HUES48 (cell line): ENCODE measurements at regions not wholly inside any gene's neighbourhood (a gene's known extent, or its start where the extent isn't known, plus 50 kb on each side); places are given as distances from the start of the nearest gene placed in this dataset.

Experiments
- H3K27ac ChIP-seq: one replicate; pipeline ENCODE4 v1.7.0; 2013; ENCODE audit warnings: low read depth, low read length, inconsistent platforms
- H3K27me3 ChIP-seq: 2 replicates; pipeline ENCODE4 v1.6.1; 2013; ENCODE audit warnings: mild to moderate bottlenecking, low read length; ENCODE audit not compliant: control insufficient read depth, insufficient read depth
- H3K36me3 ChIP-seq: 2 replicates; pipeline ENCODE4 v1.6.1; 2013; ENCODE audit warnings: low read length; ENCODE audit not compliant: control insufficient read depth, insufficient read depth
- H3K4me1 ChIP-seq: 2 replicates; pipeline ENCODE4 v1.6.1; 2013; ENCODE audit warnings: mild to moderate bottlenecking, low read length; ENCODE audit not compliant: control insufficient read depth, insufficient read depth
- H3K4me3 ChIP-seq: 2 replicates; pipeline ENCODE4 v1.5.1; 2013; ENCODE audit warnings: mild to moderate bottlenecking, low read depth, low read length
- H3K9ac ChIP-seq: 2 replicates; pipeline ENCODE4 v1.6.1; 2013; ENCODE audit warnings: mild to moderate bottlenecking, low read depth, low read length, moderate library complexity
- H3K9me3 ChIP-seq: 2 replicates; pipeline ENCODE4 v1.6.1; 2013; ENCODE audit warnings: low read length; ENCODE audit not compliant: control insufficient read depth, insufficient read depth

DNA sequence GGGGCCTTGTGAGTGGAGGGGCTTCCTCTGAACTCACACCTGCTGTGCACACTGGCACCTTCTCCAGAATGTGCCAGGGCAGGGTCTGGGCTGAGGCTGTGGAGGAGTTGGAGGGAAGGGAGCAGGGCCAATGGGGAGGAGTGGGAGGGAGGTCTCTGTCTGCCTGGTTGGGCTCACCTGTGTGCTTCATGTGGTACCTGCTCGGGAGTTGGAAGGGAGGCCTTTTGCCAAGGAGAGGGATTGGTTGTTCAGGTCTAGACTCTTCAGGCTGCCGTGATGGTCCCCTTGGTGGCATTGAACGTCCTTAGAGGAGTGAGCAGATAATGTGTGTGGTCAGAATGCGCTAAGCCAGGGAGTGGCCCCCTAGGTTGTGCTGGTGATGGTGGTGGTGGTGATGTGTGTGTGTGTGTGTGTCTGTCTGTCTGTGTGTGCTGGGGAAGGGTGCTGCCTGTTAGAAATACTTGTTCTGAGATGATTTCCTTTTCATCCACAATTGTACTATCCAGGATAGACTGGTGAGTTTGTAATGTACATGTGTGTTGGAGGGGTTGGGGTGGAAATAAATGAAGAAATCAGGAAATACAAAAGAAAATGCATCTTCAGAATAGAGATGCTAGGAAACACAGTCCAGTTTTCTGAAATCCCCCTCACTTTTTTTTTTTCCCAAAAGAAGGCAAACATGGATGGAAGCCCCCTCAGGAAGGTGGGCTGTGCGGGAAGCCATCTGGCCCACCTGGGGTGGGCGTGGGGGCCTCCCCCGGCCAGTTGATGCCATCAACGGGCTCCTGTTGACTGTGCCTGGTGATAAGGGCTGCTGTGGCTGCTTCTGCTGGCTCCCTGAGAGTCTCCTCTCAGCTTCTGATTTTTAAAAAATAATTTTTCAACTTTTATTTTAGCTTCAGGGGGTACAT lies 140.5 kb upstream of the ZNF536 start:
- H3K27me3 ChIP-seq = peaks cover 53% of the 10 kb centered on the region
- H3K9me3 ChIP-seq = no peaks in the 10 kb centered on the region
- H3K27ac ChIP-seq = no peak overlapping the region
- H3K9ac ChIP-seq = no peak overlapping the region
- no peaks in the 10 kb centered on the region for H3K36me3 ChIP-seq
- H3K4me3 ChIP-seq = no peak overlapping the region
- H3K4me1 ChIP-seq = peaks cover 21% of the 10 kb centered on the region

DNA sequence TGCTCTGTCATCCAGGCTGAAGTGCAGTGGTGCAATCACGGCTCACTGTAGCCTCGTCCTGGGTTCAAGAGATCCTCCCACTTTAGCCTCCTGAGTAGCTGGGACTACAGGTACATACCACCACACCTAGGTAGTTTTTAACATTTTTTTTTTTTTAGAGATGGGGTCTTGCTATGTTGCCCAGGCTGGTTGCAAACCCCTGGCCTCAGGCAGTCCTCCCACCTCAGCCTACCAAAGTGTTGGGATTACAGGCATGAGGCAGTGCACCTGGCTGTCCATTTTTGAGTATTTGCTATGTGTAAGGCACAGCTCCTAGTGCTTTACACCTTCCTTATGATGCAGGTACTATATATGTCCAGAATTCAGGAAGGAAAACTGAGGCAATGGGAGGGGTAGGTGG lies 138.8 kb upstream of the ZNF536 start:
- no peaks in the 10 kb centered on the region for H3K36me3 ChIP-seq
- no peaks in the 10 kb centered on the region for H3K9me3 ChIP-seq
- H3K4me3 ChIP-seq = no peak overlapping the region
- H3K27ac ChIP-seq = no peak overlapping the region
- H3K4me1 ChIP-seq = peaks cover 15% of the 10 kb centered on the region
- peaks cover 37% of the 10 kb centered on the region for H3K27me3 ChIP-seq
- H3K9ac ChIP-seq = no peak overlapping the region

DNA sequence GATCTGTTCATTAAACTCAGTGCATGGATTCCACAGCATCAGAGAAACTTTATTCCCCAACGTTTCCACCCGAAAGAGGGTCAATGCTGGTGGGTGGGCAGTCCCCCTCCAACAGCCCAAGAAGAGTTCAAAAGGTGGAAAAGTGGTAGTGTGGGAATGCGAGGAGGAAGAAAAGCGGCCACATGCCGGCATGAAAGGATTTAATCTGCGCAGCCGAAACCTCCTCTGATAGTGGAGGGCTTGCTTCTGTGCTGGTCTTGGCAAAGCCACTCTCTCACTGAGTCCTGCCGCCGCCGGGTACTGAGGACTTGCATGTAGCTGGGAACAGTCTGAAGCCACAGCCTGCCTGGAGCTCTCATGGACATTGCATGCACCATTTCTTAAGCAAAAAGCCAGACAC lies 136.2 kb upstream of the ZNF536 start:
- H3K27me3 ChIP-seq = peaks cover 11% of the 10 kb centered on the region
- H3K27ac ChIP-seq = no peak overlapping the region
- H3K4me1 ChIP-seq = 0 out of 2 replicates have a peak, but pooled peaks cover 6% of the 10 kb centered on the region
- no peak overlapping the region for H3K9ac ChIP-seq
- H3K4me3 ChIP-seq = no peak overlapping the region
- no peaks in the 10 kb centered on the region for H3K9me3 ChIP-seq
- no peaks in the 10 kb centered on the region for H3K36me3 ChIP-seq

- Histone ChIP-seq H3K4me3 (no peak overlapping the region), H3K9ac (no peak overlapping the region), H3K36me3 (no peaks in the 10 kb centered on the region), H3K4me1 (0 out of 2 replicates have a peak, but pooled peaks cover 6% of the 10 kb centered on the region), H3K27me3 (peaks cover 5% of the 10 kb centered on the region), H3K27ac (no peak overlapping the region), H3K9me3 (no peaks in the 10 kb centered on the region)
These were observed 135.6 kb upstream of the ZNF536 start for GRCh38 chr19:30236587-30236986.

- no peaks in the 10 kb centered on the region for H3K9me3 ChIP-seq
- H3K36me3 ChIP-seq = no peaks in the 10 kb centered on the region
- no peak overlapping the region for H3K27ac ChIP-seq
- H3K4me3 ChIP-seq = no peak overlapping the region
- 0 out of 2 replicates have a peak, but pooled peaks cover 6% of the 10 kb centered on the region for H3K4me1 ChIP-seq
- H3K27me3 ChIP-seq = no peaks in the 10 kb centered on the region
- no peak overlapping the region for H3K9ac ChIP-seq
These were observed 135.0 kb upstream of the ZNF536 start for GRCh38 chr19:30237140-30237539.

- Histone ChIP-seq H3K27ac (no peak overlapping the region), H3K27me3 (no peaks in the 10 kb centered on the region), H3K4me3 (no peak overlapping the region), H3K9ac (no peak overlapping the region), H3K4me1 (0 out of 2 replicates have a peak, but pooled peaks cover 6% of the 10 kb centered on the region), H3K36me3 (no peaks in the 10 kb centered on the region), H3K9me3 (no peaks in the 10 kb centered on the region)
These were observed 131.1 kb upstream of the ZNF536 start for GRCh38 chr19:30240904-30241695.

DNA sequence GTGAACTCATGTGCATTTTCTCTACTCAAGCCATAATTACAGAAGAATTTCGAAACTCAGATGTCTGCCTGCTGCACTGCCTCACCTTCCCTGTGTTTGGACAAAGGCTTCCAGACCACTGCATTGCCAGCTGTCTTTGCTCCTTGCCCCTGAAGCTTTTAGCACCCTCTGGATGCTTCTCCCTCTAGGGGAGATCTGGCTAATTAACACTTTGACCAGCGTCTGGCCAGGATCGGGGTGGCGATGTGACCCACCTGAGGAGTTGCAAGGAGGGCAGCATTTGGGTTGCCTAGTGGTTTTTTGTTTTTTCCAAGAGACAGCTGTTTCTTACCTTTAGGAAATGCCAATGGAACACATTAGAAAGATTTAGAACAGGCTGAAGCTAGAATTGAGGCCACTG lies 127.7 kb upstream of the ZNF536 start:
- Histone ChIP-seq H3K27ac (no peak overlapping the region), H3K4me3 (no peak overlapping the region), H3K27me3 (no peaks in the 10 kb centered on the region), H3K4me1 (0 out of 2 replicates have a peak, but pooled peaks cover 3% of the 10 kb centered on the region), H3K36me3 (no peaks in the 10 kb centered on the region), H3K9me3 (no peaks in the 10 kb centered on the region), H3K9ac (no peak overlapping the region)

DNA sequence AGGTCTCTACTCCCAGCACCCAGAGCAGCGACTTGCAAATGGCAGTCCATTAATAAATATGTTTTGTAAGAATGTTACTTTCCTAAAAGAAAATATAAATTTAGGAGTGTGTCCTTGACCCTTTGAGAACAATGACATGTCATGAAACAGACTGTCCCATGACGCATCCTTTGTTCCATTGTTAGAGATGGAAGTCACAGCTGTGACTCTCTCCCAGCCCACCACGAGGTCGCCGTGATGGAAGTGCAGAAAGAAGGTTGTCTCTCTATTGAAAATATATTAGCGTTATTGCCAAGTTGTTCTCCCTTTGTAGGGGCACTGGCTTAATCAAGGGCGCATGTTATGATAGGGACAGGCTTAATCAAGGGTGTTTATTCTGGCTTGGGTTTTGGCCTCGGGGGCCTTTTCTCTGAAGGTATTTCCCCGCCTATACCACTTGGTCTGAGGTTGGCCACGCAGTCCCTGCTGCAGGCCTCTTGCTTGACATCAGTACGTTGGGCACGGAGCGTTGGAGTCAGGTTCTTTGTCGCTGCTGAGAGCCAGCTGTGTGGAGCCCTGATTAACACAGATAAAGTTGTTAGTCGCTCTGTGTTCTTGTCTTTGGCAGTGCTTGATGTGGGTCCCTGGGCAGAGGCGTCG lies 126.7 kb upstream of the ZNF536 start:
- H3K27ac ChIP-seq = no peak overlapping the region
- H3K4me3 ChIP-seq = no peak overlapping the region

GRCh38 chr19:30249911-30250310 lies 122.3 kb upstream of the ZNF536 start:
- H3K9me3 ChIP-seq = no peaks in the 10 kb centered on the region
- peaks cover 14% of the 10 kb centered on the region; the same call in 1 of the 2 replicates for H3K4me1 ChIP-seq
- H3K36me3 ChIP-seq = no peaks in the 10 kb centered on the region
- no peak overlapping the region for H3K4me3 ChIP-seq
- no peaks in the 10 kb centered on the region for H3K27me3 ChIP-seq
- H3K9ac ChIP-seq = no peak overlapping the region
- no peak overlapping the region for H3K27ac ChIP-seq

More for the DNA sequence above, 126.7 kb upstream of the ZNF536 start:
- no peaks in the 10 kb centered on the region for H3K9me3 ChIP-seq
- H3K4me1 ChIP-seq = 0 out of 2 replicates have a peak, but pooled peaks cover 5% of the 10 kb centered on the region
- H3K9ac ChIP-seq = no peak overlapping the region
- H3K36me3 ChIP-seq = no peaks in the 10 kb centered on the region
- no peaks in the 10 kb centered on the region for H3K27me3 ChIP-seq

DNA sequence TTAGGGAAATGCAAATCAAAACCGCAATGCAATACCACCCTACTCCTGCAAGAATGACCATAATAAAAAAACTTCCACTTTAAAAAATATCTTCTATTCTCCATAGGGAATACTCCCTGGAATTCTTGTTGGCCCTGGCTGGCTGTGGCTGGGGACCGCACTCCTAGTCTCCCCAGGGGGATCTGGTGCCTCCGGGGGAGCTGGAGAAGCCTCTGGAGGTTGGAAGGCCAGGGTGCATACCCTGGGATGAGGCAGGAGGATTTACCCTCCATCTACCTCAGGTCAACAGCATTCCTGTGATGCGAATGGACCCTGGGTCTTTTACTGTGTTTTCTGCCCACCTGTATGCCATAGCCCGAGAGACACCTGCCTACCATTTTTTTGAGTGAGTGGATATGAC lies 120.0 kb upstream of the ZNF536 start:
- H3K4me1 ChIP-seq = peaks cover 32% of the 10 kb centered on the region

More for the DNA sequence above, 120.0 kb upstream of the ZNF536 start:
- Histone ChIP-seq H3K27ac (no peak overlapping the region), H3K9ac (no peak overlapping the region), H3K9me3 (no peaks in the 10 kb centered on the region), H3K36me3 (no peaks in the 10 kb centered on the region), H3K4me3 (no peak overlapping the region), H3K27me3 (no peaks in the 10 kb centered on the region)
